ENCODE measurements at regions not wholly inside any gene's neighbourhood (a gene's known extent, or its start where the extent isn't known, plus 50 kb on each side); places are given as distances from the start of the nearest gene placed in this dataset.

GRCh38 chr1:199546323-199546722 is 481.2 kb upstream of the NR5A2 start:
- no peaks in the 10 kb centered on the region for H3K27me3 ChIP-seq (ENCODE audit: control insufficient read depth, insufficient read depth, low read length)
- H3K4me3 ChIP-seq (ENCODE audit: low read depth, low read length): no peak overlapping the region
- no peaks in the 10 kb centered on the region for H3K9me3 ChIP-seq (ENCODE audit: control insufficient read depth, insufficient read depth, low read length)
- H3K36me3 ChIP-seq (ENCODE audit: control insufficient read depth, insufficient read depth, low read length): no peaks in the 10 kb centered on the region
- no peaks in the 10 kb centered on the region for H3K4me1 ChIP-seq (ENCODE audit: control insufficient read depth, insufficient read depth, low read length)
- H3K9ac ChIP-seq (ENCODE audit: low read depth, low read length): no peak overlapping the region

- H3K27me3 ChIP-seq (ENCODE audit: control insufficient read depth, insufficient read depth, low read length): no peaks in the 10 kb centered on the region
- no peak overlapping the region for H3K9ac ChIP-seq (ENCODE audit: low read depth, low read length)
- no peaks in the 10 kb centered on the region for H3K36me3 ChIP-seq (ENCODE audit: control insufficient read depth, insufficient read depth, low read length)
- H3K9me3 ChIP-seq (ENCODE audit: control insufficient read depth, insufficient read depth, low read length): no peaks in the 10 kb centered on the region
- no peaks in the 10 kb centered on the region for H3K4me1 ChIP-seq (ENCODE audit: control insufficient read depth, insufficient read depth, low read length)
- no peak overlapping the region for H3K4me3 ChIP-seq (ENCODE audit: low read depth, low read length)
Measured at GRCh38 chr1:199549421-199549820, 478.1 kb upstream of the NR5A2 start.

- no peaks in the 10 kb centered on the region for H3K27me3 ChIP-seq (ENCODE audit: control insufficient read depth, insufficient read depth, low read length)
- no peak overlapping the region for H3K9ac ChIP-seq (ENCODE audit: low read depth, low read length)
- no peaks in the 10 kb centered on the region for H3K36me3 ChIP-seq (ENCODE audit: control insufficient read depth, insufficient read depth, low read length)
- H3K4me1 ChIP-seq (ENCODE audit: control insufficient read depth, insufficient read depth, low read length): no peaks in the 10 kb centered on the region
- no peaks in the 10 kb centered on the region for H3K9me3 ChIP-seq (ENCODE audit: control insufficient read depth, insufficient read depth, low read length)
- H3K4me3 ChIP-seq (ENCODE audit: low read depth, low read length): no peak overlapping the region
Measured at GRCh38 chr1:199550199-199551065, 477.1 kb upstream of the NR5A2 start.

- Histone ChIP-seq H3K4me3 (ENCODE audit: low read depth, low read length) (no peak overlapping the region), H3K9ac (ENCODE audit: low read depth, low read length) (no peak overlapping the region), H3K9me3 (ENCODE audit: control insufficient read depth, insufficient read depth, low read length) (no peaks in the 10 kb centered on the region), H3K36me3 (ENCODE audit: control insufficient read depth, insufficient read depth, low read length) (no peaks in the 10 kb centered on the region), H3K4me1 (ENCODE audit: control insufficient read depth, insufficient read depth, low read length) (no peaks in the 10 kb centered on the region), H3K27me3 (ENCODE audit: control insufficient read depth, insufficient read depth, low read length) (no peaks in the 10 kb centered on the region)
Measured at GRCh38 chr1:199551967-199552565, 475.4 kb upstream of the NR5A2 start.

- H3K4me1 ChIP-seq (ENCODE audit: control insufficient read depth, insufficient read depth, low read length): no peaks in the 10 kb centered on the region
- H3K9ac ChIP-seq (ENCODE audit: low read depth, low read length): no peak overlapping the region
Measured at GRCh38 chr1:199553104-199553503, 474.4 kb upstream of the NR5A2 start.

GRCh38 chr1:199561334-199561733 is 466.2 kb upstream of the NR5A2 start:
- no peak overlapping the region for H3K9ac ChIP-seq (ENCODE audit: low read depth, low read length)
- no peaks in the 10 kb centered on the region for H3K9me3 ChIP-seq (ENCODE audit: control insufficient read depth, insufficient read depth, low read length)
- H3K36me3 ChIP-seq (ENCODE audit: control insufficient read depth, insufficient read depth, low read length): no peaks in the 10 kb centered on the region
- H3K4me3 ChIP-seq (ENCODE audit: low read depth, low read length): no peak overlapping the region
- no peaks in the 10 kb centered on the region for H3K27me3 ChIP-seq (ENCODE audit: control insufficient read depth, insufficient read depth, low read length)
- no peaks in the 10 kb centered on the region for H3K4me1 ChIP-seq (ENCODE audit: control insufficient read depth, insufficient read depth, low read length)

More at GRCh38 chr1:199553104-199553503, 474.4 kb upstream of the NR5A2 start:
- Histone ChIP-seq H3K4me3 (ENCODE audit: low read depth, low read length) (no peak overlapping the region), H3K9me3 (ENCODE audit: control insufficient read depth, insufficient read depth, low read length) (no peaks in the 10 kb centered on the region), H3K36me3 (ENCODE audit: control insufficient read depth, insufficient read depth, low read length) (no peaks in the 10 kb centered on the region), H3K27me3 (ENCODE audit: control insufficient read depth, insufficient read depth, low read length) (no peaks in the 10 kb centered on the region)

- Histone ChIP-seq H3K9ac (ENCODE audit: low read depth, low read length) (no peak overlapping the region), H3K4me3 (ENCODE audit: low read depth, low read length) (no peak overlapping the region), H3K4me1 (ENCODE audit: control insufficient read depth, insufficient read depth, low read length) (no peaks in the 10 kb centered on the region), H3K36me3 (ENCODE audit: control insufficient read depth, insufficient read depth, low read length) (no peaks in the 10 kb centered on the region), H3K27me3 (ENCODE audit: control insufficient read depth, insufficient read depth, low read length) (no peaks in the 10 kb centered on the region), H3K9me3 (ENCODE audit: control insufficient read depth, insufficient read depth, low read length) (no peaks in the 10 kb centered on the region)
Measured at GRCh38 chr1:199573047-199573446, 454.5 kb upstream of the NR5A2 start.

GRCh38 chr1:199574950-199575349 is 452.6 kb upstream of the NR5A2 start:
- Histone ChIP-seq H3K36me3 (ENCODE audit: control insufficient read depth, insufficient read depth, low read length) (no peaks in the 10 kb centered on the region), H3K9me3 (ENCODE audit: control insufficient read depth, insufficient read depth, low read length) (no peaks in the 10 kb centered on the region), H3K4me1 (ENCODE audit: control insufficient read depth, insufficient read depth, low read length) (no peaks in the 10 kb centered on the region), H3K27me3 (ENCODE audit: control insufficient read depth, insufficient read depth, low read length) (no peaks in the 10 kb centered on the region), H3K9ac (ENCODE audit: low read depth, low read length) (no peak overlapping the region), H3K4me3 (ENCODE audit: low read depth, low read length) (no peak overlapping the region)

GRCh38 chr1:199580300-199580699 is 447.2 kb upstream of the NR5A2 start:
- no peak overlapping the region for H3K4me3 ChIP-seq (ENCODE audit: low read depth, low read length)
- no peaks in the 10 kb centered on the region for H3K9me3 ChIP-seq (ENCODE audit: control insufficient read depth, insufficient read depth, low read length)
- no peaks in the 10 kb centered on the region for H3K27me3 ChIP-seq (ENCODE audit: control insufficient read depth, insufficient read depth, low read length)
- H3K9ac ChIP-seq (ENCODE audit: low read depth, low read length): no peak overlapping the region
- peaks cover 3% of the 10 kb centered on the region for H3K4me1 ChIP-seq (ENCODE audit: control insufficient read depth, insufficient read depth, low read length)
- H3K36me3 ChIP-seq (ENCODE audit: control insufficient read depth, insufficient read depth, low read length): no peaks in the 10 kb centered on the region

GRCh38 chr1:199585392-199585791 is 442.1 kb upstream of the NR5A2 start:
- Histone ChIP-seq H3K9me3 (ENCODE audit: control insufficient read depth, insufficient read depth, low read length) (no peaks in the 10 kb centered on the region), H3K4me3 (ENCODE audit: low read depth, low read length) (no peak overlapping the region), H3K9ac (ENCODE audit: low read depth, low read length) (no peak overlapping the region), H3K36me3 (ENCODE audit: control insufficient read depth, insufficient read depth, low read length) (no peaks in the 10 kb centered on the region), H3K4me1 (ENCODE audit: control insufficient read depth, insufficient read depth, low read length) (peaks cover 3% of the 10 kb centered on the region), H3K27me3 (ENCODE audit: control insufficient read depth, insufficient read depth, low read length) (no peaks in the 10 kb centered on the region)

GRCh38 chr1:199590708-199591107 is 436.8 kb upstream of the NR5A2 start:
- no peak overlapping the region for H3K4me3 ChIP-seq (ENCODE audit: low read depth, low read length)
- no peaks in the 10 kb centered on the region for H3K9me3 ChIP-seq (ENCODE audit: control insufficient read depth, insufficient read depth, low read length)
- H3K36me3 ChIP-seq (ENCODE audit: control insufficient read depth, insufficient read depth, low read length): no peaks in the 10 kb centered on the region
- no peaks in the 10 kb centered on the region for H3K4me1 ChIP-seq (ENCODE audit: control insufficient read depth, insufficient read depth, low read length)
- no peak overlapping the region for H3K9ac ChIP-seq (ENCODE audit: low read depth, low read length)
- H3K27me3 ChIP-seq (ENCODE audit: control insufficient read depth, insufficient read depth, low read length): no peaks in the 10 kb centered on the region

- Histone ChIP-seq H3K36me3 (ENCODE audit: control insufficient read depth, insufficient read depth, low read length) (no peaks in the 10 kb centered on the region), H3K4me3 (ENCODE audit: low read depth, low read length) (no peak overlapping the region), H3K9ac (ENCODE audit: low read depth, low read length) (no peak overlapping the region), H3K27me3 (ENCODE audit: control insufficient read depth, insufficient read depth, low read length) (no peaks in the 10 kb centered on the region), H3K9me3 (ENCODE audit: control insufficient read depth, insufficient read depth, low read length) (no peaks in the 10 kb centered on the region), H3K4me1 (ENCODE audit: control insufficient read depth, insufficient read depth, low read length) (no peaks in the 10 kb centered on the region)
Measured at GRCh38 chr1:199591468-199591867, 436.0 kb upstream of the NR5A2 start.

Measured in iPS-15b (cell line).